GM19025 (cell line): ENCODE measurements at regions not wholly inside any gene's neighbourhood (a gene's known extent, or its start where the extent isn't known, plus 50 kb on each side); places are given as distances from the start of the nearest gene placed in this dataset.
"Not testable (repeated sequence)": the region's sequence is repeated elsewhere in the genome, so short reads cannot be mapped to it uniquely, and the experiment has no call there.

Experiments used
- ATAC-seq: cut with Tn5 transposase; IDR thresholded peaks from one replicate; pipeline ENCODE4 v1.9.1; 2021; ENCODE audit warnings: mild to moderate bottlenecking, low read depth, moderate library complexity; ENCODE audit not compliant: unreplicated experiment

DNA sequence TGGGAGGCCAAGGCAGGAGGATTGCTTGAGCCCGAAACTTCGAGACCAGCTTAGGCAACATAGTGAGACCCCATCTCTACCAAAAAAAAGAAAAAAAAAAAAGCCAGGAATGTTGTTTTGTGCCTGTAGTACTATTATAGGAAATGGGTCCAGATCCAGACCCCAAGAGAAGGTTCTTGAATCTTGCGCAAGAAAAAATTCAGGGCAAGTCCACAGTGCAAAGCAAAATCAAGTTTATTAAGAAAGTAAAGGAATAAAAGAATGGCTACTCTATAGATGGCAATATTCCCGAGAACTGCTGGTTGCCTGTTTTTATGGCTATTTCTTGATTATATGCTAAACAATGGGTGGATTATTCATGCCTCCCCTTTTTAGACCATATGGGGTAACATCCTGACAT, 51.2 kb upstream of the RDX start:
- no peak for ATAC-seq

DNA sequence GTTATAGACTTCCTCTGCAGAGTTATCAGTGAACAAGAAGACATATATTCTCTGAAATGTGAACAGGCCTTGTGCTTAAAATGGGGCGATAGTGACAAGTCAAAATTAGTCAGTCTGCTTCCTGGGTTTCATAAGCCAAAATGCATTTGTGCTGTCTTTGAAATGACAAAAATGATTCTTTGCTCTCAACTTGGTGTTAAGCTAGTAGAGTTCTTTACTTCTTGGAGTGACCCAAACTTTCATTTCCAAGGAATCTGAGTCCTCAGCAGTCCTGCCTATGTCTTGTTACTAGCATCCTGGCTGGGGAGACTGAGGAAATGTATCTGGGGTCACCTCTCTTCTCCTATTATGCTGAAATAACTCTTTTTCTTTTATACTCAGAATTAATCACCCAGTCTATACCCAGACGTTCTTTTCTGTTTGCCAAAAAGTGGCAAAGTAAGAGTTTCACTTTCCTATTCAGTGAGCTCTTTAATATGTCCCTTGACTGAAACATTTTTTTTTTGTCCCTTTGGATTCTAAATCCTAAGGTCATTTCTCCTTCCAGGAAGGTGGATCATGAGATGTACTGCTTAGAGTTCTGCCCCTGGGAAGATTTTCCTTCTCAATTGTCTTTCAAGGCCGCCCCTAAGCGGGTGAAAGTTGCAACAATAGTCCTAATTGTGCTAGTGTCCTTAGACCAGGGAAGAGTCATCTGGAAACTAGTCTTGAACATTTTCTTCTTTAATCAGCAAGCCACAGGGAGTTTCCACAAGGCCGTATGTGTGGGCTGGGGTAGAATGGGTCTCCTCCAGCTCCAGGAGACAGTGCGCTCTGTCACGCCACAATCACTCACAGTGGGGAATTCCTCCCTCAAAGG, 53.0 kb upstream of the RDX start:
- ATAC-seq: peak; percentile 83

DNA sequence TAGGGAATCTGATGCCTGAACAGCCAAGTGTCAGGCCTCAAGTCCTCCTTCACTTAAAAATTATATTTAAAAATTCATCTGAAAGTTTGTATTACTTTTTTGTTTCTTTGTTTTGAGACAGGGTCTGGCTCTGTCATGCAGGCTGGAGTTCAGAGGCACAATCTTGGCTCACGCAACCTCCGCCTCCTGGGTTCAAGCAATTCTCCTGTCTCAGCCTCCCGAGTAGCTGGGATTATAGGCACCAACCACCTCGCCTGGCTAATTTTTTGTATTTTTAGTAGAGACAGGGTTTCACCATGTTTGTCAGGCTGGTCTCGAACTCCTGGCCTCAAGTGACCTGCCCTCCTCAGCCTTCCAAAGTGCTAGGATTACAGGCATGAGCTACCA, 53.6 kb upstream of the RDX start:
- ATAC-seq: not testable (repeated sequence)

DNA sequence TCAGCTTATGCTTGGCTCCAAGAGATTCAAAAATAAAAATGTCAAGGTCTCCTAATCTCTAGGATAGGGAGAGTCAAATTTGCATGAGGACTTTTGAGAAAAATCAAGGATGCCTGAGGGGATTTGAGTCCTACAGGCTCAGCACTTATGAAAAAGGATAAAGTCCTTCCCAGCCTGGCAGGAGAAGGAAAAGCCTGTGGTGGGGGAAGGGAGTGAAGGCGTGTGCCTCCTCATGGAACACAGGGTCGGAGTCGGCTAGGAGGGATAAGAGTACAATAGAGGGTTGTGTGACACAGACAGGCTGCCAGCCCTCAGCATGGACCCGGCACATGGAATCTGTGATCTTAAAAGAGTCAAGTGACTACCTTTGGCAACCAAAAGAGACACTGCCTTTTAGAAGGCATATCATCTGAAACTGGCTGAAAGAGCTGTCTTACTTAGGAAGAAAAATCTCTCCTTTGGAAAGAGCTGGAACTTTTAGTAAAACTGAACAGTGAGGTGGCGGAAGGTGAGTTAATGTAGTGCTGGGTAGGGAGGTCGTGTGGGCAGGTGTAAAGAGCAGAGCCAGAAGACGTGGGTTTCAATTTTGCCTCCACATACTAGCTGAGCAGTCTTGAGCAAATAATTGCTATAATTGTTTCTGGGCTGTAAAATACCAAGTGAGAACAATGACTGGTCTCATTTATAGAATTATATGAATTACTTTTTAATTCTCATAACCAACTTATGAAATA, 58.8 kb upstream of the RDX start:
- ATAC-seq: no peak

DNA sequence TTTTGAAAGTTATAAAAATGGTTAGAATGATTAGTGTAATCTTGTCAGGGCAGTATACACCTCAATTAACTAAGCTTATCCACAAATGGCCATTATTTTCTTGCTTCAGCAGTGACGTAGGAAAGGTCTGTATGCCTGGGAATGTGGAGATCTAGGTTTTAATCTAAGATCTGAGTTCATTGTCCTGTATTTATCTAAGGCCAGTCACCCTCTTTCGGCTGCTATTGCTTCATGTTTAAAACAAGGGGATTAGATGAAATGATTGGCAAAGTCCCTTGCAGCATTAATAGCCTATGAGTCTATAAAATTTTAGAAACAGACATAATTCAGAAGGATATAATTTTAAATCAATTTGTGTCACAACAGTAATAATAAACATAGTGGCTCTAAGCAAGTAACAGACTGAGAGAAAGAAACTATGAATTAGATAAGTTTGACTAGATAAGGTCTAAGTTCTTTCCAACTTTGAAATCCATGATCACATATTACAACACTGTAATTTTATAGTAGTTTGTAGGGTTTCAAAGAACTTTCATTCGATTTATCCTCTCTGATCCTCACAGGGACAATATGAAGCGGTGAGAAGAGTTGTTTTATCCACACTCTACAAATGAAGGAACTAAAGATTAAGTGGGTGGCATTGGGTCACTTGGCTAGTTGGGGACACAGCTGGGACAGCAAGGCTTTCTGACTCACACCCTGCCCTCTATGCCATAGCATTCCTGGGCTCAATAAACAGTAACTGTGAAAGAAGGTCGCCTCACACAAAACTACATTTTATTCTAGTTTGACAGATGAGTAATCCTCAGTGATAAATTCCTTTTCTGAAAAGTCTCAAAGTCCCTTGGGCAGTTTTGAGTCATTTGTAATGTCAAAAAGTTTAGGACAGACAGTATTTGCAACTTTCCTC, 60.6 kb upstream of the RDX start:
- ATAC-seq: no peak

DNA sequence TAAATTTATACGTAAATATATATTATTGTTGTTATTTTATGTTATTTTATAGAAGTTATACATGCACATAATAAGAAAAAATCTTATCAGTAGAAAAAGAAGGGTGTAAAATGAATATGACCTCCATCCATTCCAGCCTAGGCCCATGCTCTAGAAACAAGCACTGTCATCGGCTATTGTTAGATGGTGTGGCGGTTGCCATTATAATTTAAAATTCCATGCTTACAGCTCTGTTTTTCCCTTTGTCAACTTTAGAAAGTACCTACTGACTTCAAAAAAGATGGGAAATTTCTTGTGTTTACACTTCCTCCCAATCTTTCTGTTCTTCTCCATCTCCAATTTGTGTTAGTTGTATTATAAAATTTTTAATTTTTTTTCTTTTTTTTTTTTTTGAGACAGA, 61.9 kb upstream of the RDX start:
- no peak for ATAC-seq

DNA sequence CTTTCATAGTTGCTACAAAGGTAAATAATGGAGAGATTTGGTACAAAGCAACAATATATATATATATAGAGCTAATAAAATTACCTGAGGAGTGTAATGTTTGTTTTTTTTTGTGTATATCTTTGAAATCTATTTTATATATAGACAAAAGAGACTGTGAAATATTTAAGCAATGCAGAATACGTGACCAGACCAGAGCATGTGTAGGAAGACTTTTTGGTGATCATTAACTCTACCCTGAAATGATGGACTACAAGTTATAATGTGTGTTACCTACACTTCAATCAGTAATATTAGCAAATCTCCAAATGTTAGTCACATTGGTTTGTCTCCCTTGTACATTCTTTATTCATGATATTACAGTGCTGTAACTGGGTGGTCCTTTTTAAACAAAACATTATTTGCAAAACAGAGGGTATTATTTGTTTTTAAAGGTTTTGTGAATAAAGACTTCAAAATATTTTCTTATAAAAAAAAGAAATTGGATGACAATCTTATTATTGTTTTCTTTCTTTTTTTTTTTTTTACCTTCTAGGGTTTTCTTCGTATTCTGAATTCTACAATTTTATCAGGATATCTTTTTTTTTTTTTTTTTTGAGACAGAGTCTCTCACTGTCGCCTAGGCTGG, 64.5 kb upstream of the RDX start:
- not testable (repeated sequence) for ATAC-seq

DNA sequence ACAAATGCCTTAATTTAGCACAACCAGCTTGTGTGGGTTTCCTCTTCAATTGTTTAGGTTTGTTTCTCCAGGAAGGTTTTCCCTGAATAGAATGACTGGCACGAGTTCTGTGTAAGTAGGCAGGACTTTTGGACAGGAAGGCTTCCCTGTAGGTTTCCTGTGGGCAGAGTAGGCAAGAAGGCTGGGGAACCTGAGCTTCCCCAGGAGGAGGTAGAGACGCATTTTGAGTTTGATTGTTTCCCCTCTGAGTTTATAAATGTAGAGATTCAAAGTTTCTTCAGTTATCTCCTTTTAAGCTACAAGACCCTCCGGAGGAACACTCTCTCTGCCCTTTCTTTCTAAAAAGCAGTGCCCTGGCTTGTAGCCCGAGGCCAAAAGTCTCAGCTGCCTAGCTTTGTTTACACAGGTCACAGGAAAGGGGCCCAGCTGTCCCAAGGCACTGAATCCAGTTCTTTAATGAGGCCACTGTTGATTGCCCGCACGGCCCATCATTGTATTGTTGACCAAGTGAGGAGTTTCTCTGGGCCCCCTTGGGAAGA, 66.6 kb upstream of the RDX start:
- no peak for ATAC-seq

DNA sequence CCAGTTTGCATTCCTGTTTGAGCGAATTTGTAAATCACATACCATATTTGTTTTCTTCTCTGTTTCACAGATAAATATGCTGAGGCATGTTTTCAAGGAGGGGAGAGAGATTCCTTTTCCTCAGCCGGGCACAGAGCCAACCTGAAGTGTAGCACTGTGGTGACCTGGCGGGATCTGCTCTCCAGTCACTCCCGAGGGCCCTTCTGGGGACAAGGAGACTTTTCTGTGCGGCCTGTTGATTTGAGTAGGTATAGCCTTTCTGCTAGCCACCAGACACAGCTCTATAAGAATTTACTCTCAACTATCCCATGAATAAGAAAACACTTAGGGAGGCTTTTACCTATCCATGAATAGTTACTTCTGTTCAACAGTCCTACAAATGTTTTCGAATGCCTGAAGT, 63.5 kb upstream of the FDX1 start:
- ATAC-seq: no peak

DNA sequence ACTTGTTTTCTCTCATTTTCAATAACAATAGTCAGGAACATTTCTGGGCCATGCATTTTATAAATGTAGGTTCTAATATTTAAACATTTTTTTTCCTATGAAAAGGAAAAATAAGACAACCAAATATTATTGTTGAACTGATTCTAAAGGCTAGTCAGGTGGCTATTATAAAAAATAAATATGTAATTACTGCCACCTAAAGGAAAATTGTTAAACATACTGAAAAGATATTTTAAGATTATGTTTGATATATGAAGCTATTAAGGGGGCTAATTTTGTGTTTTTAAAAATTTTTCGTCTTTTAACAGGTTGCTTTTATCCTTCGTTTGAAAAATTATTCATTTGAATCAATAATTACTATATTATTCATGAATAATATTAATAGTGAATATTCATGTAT, 62.2 kb upstream of the FDX1 start:
- ATAC-seq: no peak

DNA sequence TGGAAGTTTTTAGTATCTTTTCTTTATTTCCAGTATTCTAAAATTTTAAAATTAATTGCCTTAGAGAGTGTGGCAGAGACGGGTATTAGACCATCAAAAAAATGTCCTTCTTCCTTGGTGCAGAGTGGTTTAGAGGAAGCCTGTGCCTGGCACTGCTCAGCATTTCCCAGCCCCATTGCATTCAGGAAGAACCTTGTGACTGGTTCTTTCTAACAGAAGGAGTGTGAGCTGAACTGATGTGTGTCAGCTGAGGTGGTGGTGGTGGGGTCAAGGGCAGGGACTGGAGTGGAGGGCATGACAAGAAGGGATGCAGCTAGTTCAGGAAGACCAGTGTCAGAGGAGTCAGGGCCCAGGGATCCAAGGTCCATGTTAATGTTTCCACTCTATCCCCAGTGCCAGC, 58.7 kb upstream of the FDX1 start:
- no peak for ATAC-seq

DNA sequence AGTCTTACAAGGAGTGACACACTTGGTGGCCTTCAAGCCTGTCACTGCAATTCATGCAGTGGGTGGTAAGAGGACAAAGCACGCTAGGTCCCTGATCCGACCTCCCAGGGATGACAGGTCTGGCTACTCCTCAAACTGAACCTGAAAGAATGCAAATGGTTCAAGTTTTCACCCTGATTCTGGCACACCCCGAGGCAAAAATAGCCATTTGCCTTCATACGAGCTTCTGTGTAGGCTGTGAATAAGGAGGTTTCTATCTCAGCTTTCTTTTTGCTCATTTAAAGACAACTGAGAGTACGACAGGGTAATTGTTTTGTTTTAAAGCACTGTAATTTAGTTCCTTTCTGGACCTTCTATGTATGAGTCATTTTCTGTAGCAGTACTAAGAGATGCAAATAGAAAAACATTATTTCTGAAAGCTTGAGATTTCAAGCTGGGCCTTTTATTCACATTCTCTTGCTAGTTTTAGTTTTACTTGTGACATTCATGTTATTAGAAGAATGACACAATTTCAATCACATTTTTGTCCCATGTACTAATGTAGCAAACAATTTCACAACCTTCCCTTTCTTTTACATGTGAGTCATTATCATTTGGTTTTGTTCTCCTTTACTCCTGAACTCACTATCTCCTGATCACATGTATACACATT, 56.6 kb upstream of the FDX1 start:
- peak; percentile 84 for ATAC-seq

DNA sequence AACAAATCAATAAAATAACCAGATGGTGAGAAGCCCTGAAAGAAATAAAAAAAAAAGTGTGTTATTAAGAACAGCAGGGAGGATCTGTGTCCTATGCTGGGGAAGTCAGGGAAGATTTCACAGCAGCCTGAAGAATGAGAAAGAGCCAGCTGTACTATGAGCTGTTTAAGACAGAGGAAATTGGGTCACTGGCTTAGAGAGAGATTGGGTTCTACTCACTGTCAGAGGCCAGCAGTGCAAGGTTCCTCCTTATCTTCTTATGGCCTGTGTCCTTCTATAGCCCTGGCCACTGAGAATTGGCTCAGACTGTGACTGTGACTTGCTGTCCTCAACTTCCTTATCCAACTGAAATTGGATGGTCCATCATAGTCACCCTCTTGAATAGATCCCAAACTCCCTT, 54.8 kb upstream of the FDX1 start:
- no peak for ATAC-seq

DNA sequence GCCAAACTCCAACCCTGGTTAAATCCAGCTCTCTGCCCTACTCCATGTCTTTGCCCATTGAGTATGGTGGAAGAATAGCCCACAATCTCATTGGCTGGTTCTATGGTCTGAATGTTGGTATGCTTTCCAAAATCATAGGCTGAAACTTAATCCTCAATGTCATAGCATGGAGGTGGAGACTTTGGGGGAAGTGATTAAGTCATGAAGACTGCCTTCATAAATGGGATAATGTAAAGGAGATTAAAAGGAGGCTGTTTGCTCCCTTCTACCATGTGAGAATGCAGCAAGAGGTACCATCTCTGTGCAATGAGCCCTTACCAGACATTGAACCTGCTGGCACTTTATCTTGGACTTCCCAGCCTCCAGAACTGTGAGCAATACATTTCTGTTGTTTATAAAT, 54.4 kb upstream of the FDX1 start:
- no peak for ATAC-seq

DNA sequence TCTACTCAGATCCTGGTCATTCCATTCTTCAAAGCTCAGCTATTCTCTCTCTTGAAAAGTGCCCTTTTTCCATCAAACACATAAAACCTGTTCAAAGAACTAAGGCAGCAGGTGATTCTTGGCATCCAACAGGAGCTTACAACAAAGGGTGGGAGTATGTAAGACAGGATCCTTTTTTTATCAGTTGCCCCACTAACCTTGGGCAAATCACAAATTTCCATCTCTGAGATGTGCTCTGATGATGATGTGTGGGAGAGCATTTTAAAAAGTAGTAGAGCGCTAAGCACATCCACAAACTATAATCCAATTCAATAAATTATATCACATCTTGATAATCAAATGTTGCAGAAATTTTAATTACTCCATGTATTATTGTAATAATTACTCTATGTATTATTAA, 53.7 kb upstream of the FDX1 start:
- ATAC-seq: no peak

DNA sequence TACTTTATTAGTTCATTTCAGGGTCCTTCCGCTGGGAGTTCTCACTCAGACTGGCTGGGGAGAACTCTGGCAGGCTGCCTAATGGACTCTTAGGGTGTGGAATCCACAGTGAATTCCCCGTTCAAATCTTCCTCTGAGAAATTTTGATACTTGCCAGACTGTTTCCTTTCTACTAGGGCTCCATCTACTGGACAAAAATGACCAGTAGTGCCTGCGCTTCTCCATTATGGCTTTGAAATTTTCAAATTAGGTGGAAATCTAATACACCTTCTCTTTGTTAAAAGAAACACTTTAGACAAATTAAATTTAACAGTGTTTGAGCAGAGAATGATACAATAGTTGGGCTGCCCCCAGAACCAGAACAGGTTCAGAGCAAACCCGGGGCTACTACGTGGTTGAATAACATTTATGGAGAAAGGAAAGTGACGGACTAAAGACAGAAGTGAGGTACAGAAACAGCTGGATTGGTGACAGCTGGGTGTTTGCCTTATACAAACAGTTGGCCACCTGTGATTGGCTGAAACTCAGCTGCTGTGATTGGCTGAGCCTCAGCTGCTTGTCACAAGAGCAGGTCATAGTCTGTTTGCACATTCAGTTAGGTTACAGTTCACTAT, 52.9 kb upstream of the FDX1 start:
- ATAC-seq: no peak

DNA sequence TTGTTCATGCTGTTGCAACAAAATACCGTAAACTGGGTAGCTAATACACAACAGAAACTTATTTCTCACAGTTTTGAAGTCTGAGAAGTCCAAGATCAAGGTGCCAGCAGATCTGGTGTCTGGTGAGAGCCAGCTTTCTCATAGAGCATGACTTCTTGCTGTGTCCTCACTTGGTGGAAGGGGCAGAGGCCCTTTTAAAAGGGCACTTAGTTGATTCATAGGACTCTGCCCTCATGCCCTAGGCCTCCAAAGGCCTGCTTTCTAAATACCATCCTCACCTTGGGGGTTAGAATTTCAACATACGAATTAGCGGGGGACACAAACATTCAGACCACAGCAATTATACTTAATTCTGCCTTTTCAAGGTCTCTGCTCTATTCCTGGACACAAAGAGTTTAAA, 52.3 kb upstream of the FDX1 start:
- no peak for ATAC-seq

DNA sequence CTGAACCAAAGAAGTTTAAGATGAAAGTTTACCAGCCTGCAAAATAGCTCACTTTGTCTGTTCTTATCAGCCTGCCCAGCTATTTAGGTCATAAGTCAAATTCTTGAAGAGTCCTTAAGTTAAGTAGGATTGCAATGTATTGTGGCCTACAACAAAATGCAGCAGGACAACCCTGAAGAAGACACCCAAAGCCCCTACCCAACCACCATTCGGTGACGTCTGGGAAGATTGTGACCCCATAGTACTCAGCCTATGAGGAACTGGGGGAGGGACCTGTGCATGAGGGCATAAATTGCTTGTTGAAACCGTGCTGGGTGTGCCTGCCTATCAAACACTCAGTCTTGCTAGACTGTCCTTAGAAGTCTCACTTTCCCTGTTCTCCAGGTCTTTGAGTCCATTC, 50.5 kb upstream of the FDX1 start:
- ATAC-seq: no peak

DNA sequence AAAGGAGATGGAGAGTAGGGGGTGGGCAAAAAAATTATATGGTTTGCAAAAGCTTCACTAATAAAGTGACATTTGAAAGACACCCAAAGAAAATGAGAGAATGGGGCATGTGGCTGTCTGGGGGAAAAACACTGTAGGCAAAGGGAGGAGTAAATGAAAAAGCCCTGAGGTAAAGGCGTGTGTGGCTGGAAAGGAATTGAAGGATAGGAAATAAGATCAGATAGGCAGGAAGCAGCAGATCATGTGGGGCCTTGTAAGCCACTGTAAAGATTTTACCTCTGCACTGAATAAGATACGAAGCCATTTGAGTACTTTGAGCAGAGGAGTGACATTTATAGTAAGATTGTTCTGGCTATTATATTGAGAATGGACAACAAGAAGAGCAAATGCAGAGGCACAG, 49.8 kb upstream of the FDX1 start:
- no peak for ATAC-seq
